DOHH2 (cell line): ENCODE measurements at regions not wholly inside any gene's neighbourhood (a gene's known extent, or its start where the extent isn't known, plus 50 kb on each side); places are given as distances from the start of the nearest gene placed in this dataset.

Source experiments
- CTCF ChIP-seq: fragments of 200-600 bp; sonication (generic); IDR thresholded peaks from one replicate; pipeline ENCODE4 v1.5.1; 2014; ENCODE audit warnings: antibody characterized with exemption, mild to moderate bottlenecking, low read depth, low read length; ENCODE audit not compliant: poor library complexity, severe bottlenecking
- EZH2phosphoT487 ChIP-seq: fragments of 200-600 bp; sonication (generic); IDR thresholded peaks from 2 replicates; pipeline ENCODE4 v1.6.1; 2017; ENCODE audit warnings: borderline replicate concordance, mild to moderate bottlenecking, antibody characterized with exemption, low read length, moderate library complexity, mixed read lengths

- no peak for TF ChIP-seq CTCF
- TF ChIP-seq EZH2phosphoT487 = no peak
These were observed 164.2 kb upstream of the NBEA start for GRCh38 chr13:34777914-34778303.
